ENCODE measurements at regions not wholly inside any gene's neighbourhood (a gene's known extent, or its start where the extent isn't known, plus 50 kb on each side); places are given as distances from the start of the nearest gene placed in this dataset.

DNA sequence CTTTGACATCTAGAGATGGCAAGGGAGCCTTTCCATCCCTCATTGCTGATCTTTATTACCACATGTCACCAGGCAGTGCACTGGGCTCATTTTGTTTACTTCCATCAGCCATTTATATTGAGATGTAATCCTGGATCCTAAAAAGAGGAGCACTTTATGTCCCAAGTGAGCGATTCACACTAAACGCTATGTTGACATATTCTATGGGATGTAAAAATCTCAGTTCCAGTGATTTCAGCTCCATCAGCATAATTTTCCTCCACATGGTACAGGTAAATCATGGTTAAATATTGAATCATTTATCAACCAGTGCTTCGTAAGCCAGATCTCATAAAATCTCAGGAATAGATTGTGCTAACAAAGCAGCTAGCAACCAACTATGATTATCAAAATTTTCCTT, 634.8 kb upstream of the PLXNA2 start:
- TF ChIP-seq, protein P1, sequence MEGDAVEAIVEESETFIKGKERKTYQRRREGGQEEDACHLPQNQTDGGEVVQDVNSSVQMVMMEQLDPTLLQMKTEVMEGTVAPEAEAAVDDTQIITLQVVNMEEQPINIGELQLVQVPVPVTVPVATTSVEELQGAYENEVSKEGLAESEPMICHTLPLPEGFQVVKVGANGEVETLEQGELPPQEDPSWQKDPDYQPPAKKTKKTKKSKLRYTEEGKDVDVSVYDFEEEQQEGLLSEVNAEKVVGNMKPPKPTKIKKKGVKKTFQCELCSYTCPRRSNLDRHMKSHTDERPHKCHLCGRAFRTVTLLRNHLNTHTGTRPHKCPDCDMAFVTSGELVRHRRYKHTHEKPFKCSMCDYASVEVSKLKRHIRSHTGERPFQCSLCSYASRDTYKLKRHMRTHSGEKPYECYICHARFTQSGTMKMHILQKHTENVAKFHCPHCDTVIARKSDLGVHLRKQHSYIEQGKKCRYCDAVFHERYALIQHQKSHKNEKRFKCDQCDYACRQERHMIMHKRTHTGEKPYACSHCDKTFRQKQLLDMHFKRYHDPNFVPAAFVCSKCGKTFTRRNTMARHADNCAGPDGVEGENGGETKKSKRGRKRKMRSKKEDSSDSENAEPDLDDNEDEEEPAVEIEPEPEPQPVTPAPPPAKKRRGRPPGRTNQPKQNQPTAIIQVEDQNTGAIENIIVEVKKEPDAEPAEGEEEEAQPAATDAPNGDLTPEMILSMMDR (IDR thresholded peaks at IDR 0.05; ENCODE audit: insufficient read depth, low read length, missing control alignments): no peak
- CTCF ChIA-PET: no interaction called here
- no peak overlapping the region for H3K4me3 ChIP-seq (ENCODE audit: low read depth, low read length)
- POLR2A ChIA-PET: no interaction called here
- DNase-seq (ENCODE audit: low read depth, low spot score): no peak

DNA sequence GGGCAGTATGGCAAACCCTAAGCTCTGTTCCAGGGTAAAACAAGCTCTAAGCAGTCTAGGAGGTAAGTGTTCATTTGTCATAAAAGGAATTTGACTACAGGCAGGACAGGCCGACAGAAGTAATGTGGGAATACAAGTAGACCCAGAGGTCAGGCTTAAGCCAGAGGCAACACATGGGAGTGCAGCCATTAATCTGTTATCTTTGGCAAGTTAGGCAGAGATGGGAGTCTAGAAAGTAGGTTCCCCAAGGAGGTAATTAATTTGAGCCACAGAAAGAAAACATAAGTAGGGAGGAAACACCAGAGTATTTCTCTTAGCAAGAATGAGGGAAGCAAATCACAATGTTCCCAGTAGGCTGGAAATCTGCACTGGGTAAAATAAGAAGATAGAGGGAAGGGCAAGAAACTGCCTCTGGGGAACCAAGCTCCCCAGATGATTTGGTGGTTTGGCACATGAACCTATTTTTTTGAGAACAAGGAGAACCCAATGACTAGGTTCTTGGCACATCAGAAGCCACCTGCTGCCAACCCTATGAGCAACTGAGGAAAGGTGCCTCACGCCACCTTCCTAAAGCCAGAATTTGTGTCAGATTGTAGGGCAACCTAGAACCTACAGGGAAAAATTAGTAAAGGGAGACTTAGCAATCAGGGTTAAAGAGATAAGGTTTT, 636.4 kb upstream of the PLXNA2 start:
- H3K4me3 ChIP-seq (ENCODE audit: low read depth, low read length): no peak overlapping the region
- ChIA-PET POLR2A (no interaction called here), CTCF (no interaction called here)
- no peak for DNase-seq (ENCODE audit: low read depth, low spot score)
- TF ChIP-seq, protein P1 (IDR thresholded peaks at IDR 0.05; ENCODE audit: insufficient read depth, low read length, missing control alignments): no peak

DNA sequence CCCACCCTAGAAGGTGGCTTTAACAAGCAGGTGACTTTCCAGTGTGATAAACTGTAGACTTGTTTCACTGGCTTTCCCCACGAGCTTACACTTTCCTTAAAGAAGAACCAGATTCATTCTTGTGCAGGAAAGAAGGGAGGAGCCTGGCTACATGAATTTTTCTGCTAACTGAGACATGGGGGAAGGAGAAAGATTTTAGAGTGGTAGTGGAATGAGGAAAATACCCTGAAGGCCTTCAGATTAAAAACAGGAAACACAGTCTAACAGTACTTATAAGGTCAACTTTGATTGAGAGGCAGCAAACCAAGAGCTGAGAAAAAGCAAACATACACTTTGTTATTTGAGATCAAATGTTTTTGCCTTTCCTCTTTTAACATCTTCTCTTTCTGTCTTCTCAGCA, 640.9 kb upstream of the PLXNA2 start:
- no peak for DNase-seq (ENCODE audit: low read depth, low spot score)
- POLR2A ChIA-PET: no interaction called here
- TF ChIP-seq, protein P1 (IDR thresholded peaks at IDR 0.05; ENCODE audit: insufficient read depth, low read length, missing control alignments): no peak
- CTCF ChIA-PET: no interaction called here
- no peak overlapping the region for H3K4me3 ChIP-seq (ENCODE audit: low read depth, low read length)

DNA sequence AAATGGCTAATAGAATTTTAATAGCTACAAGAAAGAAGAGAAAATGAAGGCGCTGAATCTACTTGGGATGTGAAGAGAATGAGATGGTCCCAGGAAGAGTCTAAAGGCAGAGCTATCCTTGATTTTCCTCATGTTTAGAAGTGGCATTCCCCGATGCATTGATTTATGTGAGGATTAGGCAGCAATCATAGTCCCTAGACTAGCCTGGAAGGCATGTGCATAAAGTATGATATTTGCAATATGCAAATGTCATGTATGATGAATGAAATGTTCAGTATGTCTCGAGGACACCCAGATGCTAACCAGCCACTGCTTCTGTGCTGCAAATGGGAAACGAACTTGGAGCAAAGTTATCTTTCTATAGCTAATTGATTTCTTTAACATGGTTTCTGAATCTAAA, 641.5 kb upstream of the PLXNA2 start:
- TF ChIP-seq, protein P1 (IDR thresholded peaks at IDR 0.05; ENCODE audit: insufficient read depth, low read length, missing control alignments): no peak
- CTCF ChIA-PET: no interaction called here
- DNase-seq (ENCODE audit: low read depth, low spot score): no peak
- no peak overlapping the region for H3K4me3 ChIP-seq (ENCODE audit: low read depth, low read length)
- POLR2A ChIA-PET: no interaction called here

DNA sequence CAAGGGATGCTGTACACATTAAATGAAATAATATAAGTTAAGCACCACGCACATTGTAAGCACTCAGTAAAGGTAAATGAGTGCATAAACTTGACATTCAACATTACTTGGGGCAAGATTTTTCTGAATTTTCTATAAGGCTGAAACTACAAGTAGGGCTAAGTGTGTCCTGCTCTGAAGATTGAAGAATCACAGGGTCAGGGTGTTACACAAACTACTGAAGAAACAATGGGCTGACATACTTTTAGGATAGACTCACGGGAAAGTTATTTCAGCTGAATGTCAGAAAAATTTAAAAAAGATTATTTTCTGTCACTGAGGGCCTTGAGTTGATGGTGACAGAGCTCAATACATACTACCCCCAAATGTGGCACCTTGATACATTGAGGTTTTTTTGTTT, 644.2 kb upstream of the PLXNA2 start:
- POLR2A ChIA-PET: no interaction called here
- no peak for DNase-seq (ENCODE audit: low read depth, low spot score)
- no peak overlapping the region for H3K4me3 ChIP-seq (ENCODE audit: low read depth, low read length)
- CTCF ChIA-PET: interaction anchor here (0.6 kb wide), 1 partner anchor 292 kb away, joined by 3 read pairs; no protein-coding TSS in a partner anchor
- TF ChIP-seq, protein P1 (IDR thresholded peaks at IDR 0.05; ENCODE audit: insufficient read depth, low read length, missing control alignments): no peak

DNA sequence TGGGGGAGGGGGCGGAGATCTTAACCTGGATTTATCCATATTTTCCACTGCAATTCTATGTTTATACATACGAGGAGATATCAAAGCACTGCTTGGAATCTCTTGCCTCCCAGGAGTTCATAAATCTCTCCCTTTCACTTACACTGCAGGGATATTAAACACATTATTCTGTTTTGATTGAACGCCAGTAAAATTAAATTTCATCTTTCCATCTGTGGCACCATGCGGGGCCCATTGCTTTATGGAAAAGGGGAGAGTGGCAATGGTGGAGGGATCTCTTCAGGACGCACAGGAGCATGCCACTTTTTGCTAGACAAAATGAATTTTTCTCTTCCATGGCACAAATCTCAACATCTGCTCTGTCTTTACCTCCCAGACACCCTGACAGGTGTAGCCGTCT, 648.0 kb upstream of the PLXNA2 start:
- ChIA-PET CTCF (no interaction called here), POLR2A (no interaction called here)
- TF ChIP-seq, protein P1 (IDR thresholded peaks at IDR 0.05; ENCODE audit: insufficient read depth, low read length, missing control alignments): no peak
- DNase-seq (ENCODE audit: low read depth, low spot score): no peak
- H3K4me3 ChIP-seq (ENCODE audit: low read depth, low read length): no peak overlapping the region

Measured in AG04449 (cell line).